GM12865 (cell line): ENCODE measurements at regions not wholly inside any gene's neighbourhood (a gene's known extent, or its start where the extent isn't known, plus 50 kb on each side); places are given as distances from the start of the nearest gene placed in this dataset.

Experiments used
- DNase-seq: peaks from one replicate; pipeline ENCODE4 v3.0.0; 2010; ENCODE audit warnings: low read depth
- H3K4me3 ChIP-seq: 2 replicates; pipeline ENCODE4 v1.5.1; 2011; ENCODE audit warnings: mild to moderate bottlenecking, low read depth, low read length, control low read depth
- TF ChIP-seq, protein P1 (sequence below): IDR thresholded peaks from 2 replicates; pipeline ENCODE4 v1.5.1; 2011; ENCODE audit warnings: low read length, control low read depth, low read depth, inconsistent platforms; ENCODE audit not compliant: insufficient read depth; ENCODE audit errors: missing control alignments

DNA sequence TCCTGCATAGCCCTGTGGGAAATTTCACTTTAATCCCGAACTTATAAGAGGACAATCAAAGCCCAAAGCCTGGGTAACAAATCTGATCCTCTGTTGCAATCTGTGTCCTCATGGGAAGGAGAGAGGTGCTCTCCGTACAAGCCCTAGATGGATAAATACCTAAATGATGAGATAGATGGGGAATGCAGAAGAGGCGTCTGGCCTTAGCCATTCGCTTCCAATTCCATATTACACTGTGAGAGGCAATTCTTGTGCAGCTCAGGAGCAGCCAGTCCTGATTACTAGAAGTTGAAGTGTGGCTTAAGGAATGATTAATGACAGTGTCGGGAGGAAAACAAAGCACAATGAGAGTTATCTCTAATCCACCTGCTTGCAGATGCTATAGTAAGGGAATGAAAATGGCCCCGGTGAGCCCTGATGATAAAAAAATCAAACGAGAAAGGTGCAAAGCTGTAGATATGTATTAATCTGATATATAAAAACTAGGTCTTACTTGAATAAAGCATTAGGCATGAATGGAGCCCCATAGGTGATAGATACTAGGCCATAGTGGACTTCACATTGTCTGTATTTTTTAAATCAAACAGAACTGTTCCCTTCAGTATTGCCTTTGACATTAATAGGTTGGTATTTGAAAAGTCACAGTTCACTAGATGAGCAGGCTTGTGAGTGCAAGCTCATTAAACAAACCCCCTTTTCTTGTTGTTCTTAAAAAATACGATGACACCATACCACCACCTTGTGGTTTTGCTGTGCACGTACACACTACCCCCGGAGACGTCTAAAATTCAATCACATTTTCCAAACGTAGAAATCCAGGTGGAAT is 54.2 kb upstream of the TMCO5A start:
- no peak overlapping the region for H3K4me3 ChIP-seq
- peak; percentile 42 for DNase-seq
- TF ChIP-seq, protein P1, sequence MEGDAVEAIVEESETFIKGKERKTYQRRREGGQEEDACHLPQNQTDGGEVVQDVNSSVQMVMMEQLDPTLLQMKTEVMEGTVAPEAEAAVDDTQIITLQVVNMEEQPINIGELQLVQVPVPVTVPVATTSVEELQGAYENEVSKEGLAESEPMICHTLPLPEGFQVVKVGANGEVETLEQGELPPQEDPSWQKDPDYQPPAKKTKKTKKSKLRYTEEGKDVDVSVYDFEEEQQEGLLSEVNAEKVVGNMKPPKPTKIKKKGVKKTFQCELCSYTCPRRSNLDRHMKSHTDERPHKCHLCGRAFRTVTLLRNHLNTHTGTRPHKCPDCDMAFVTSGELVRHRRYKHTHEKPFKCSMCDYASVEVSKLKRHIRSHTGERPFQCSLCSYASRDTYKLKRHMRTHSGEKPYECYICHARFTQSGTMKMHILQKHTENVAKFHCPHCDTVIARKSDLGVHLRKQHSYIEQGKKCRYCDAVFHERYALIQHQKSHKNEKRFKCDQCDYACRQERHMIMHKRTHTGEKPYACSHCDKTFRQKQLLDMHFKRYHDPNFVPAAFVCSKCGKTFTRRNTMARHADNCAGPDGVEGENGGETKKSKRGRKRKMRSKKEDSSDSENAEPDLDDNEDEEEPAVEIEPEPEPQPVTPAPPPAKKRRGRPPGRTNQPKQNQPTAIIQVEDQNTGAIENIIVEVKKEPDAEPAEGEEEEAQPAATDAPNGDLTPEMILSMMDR, result peak; percentile 52

DNA sequence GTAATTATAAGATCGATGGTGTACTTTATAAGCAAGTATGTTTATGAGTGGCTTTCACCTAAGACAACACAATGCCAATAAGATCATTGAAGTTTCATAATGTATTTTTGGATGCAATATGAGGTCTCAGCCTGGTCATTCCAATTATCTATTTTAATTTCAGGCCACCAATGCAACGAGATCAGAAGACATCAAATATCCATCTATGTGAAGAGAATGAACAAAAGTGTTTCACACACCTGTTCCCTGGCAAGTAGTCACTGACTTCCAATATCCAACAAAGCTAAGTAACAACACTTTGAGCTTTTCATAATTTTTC is 53.6 kb upstream of the TMCO5A start:
- H3K4me3 ChIP-seq, result no peak overlapping the region
- TF ChIP-seq, protein P1, result no peak
- no peak for DNase-seq

DNA sequence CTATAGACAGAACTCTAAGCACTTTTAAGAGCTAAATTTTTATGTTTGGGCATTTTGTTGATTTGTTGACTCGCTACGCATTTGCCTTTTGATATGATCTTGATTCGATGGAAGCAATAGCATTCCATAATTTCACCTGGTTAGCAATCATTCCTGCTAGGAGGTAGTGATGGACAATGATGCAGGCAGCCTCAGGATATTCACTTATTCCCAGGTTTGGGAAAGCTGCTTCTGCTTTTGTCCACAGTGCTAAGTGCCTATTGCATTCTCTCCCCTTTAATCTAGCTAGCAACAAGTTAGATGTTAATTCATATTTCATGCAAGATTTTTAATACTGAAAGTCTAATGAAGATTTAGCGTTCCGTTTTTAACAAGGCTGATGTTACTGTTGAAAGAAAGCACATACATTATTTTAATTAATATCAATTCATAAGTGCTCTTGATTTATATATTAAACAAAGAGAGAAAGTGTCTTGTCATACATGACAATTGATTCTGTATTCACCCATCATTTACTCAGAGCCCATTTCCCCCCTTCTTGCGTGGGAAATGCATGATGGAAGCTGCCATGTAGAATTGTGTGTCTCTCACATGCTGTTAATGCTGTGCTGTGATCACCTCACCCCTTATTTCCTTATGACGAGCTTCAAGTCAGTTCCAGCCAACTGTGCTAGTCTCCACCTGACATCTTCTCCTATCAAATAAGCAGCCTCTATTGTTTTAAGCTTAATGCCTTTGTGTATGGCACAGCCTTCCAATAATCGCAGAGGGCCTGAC is 53.0 kb upstream of the TMCO5A start:
- no peak overlapping the region for H3K4me3 ChIP-seq
- DNase-seq, result no peak
- TF ChIP-seq, protein P1, result no peak

DNA sequence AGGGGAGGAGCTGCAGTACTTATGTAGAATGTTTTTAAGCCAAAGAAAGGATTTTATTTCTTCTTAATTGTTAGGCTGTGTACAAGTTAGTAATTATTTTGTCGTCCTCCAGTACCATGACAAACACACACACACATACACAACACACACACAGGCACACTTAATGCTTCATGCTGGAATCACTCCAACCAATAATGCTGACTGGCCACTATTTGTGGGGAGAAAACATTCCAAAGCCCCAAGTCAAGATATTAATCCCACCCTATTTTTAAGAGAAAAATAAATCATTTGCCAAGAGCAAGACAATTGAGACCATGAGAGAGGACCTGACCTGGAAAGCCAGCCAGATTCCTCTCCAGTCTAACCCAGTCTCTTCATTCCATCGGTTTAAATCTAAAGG is 51.8 kb upstream of the TMCO5A start:
- no peak overlapping the region for H3K4me3 ChIP-seq
- TF ChIP-seq, protein P1, result no peak

More for the DNA sequence above, 51.8 kb upstream of the TMCO5A start:
- no peak for DNase-seq
